Stimulated activated naive B cell treated with anti-CD40 and anti-IgM and Interleukin-4, amounts not matched to agents 10 μg/mL and 1 μg/mL and 100 μg/mL, for 72 hours (primary cell): ENCODE measurements at regions not wholly inside any gene's neighbourhood (a gene's known extent, or its start where the extent isn't known, plus 50 kb on each side); places are given as distances from the start of the nearest gene placed in this dataset.

Source experiments
- ATAC-seq, 2 donors: fragments of 150-1000 bp; cut with Tn5 transposase; replicated peaks; 2 replicates each; pipeline ENCODE4 v1.10.0; 2021; ENCODE audit warnings: moderate library complexity in 1 of 2
- DNase-seq: peaks from one replicate; pipeline ENCODE4 v3.0.0; 2021
- H3K27ac Mint-ChIP-seq: one replicate; pipeline ENCODE4 v1.8.0; 2022; ENCODE audit warnings: mild to moderate bottlenecking, mixed read lengths
- H3K27me3 Mint-ChIP-seq, 2 donors: one replicate each; pipeline ENCODE4 v1.8.0; 2022; ENCODE audit warnings: mixed read lengths in 2 of 2
- H3K36me3 Mint-ChIP-seq, 2 donors: one replicate each; pipeline ENCODE4 v1.8.0; 2022; ENCODE audit warnings: mixed read lengths in 2 of 2, mild to moderate bottlenecking in 1 of 2
- H3K4me1 Mint-ChIP-seq, 2 donors: one replicate each; pipeline ENCODE4 v1.8.0; 2022; ENCODE audit warnings: mixed read lengths in 2 of 2, mild to moderate bottlenecking in 1 of 2
- H3K4me3 Mint-ChIP-seq, 2 donors: one replicate each; pipeline ENCODE4 v1.8.0; 2022; ENCODE audit warnings: mild to moderate bottlenecking in 2 of 2, mixed read lengths in 2 of 2, moderate library complexity in 1 of 2
- H3K9me3 Mint-ChIP-seq, 2 donors: one replicate each; pipeline ENCODE4 v1.8.0; 2022; ENCODE audit warnings: mixed read lengths in 2 of 2, mild to moderate bottlenecking in 1 of 2

GRCh38 chr5:2403296-2403695 lies 348.2 kb downstream of the IRX2 start:
- no peak for ATAC-seq
- H3K4me3 Mint-ChIP-seq = no peak overlapping the region
- DNase-seq = no peak
- peaks cover 3 to 4% of the 10 kb centered on the region in 2 donors for H3K9me3 Mint-ChIP-seq
- no peaks in the 10 kb centered on the region for H3K27me3 Mint-ChIP-seq
- no peak overlapping the region for H3K27ac Mint-ChIP-seq
- no peaks in the 10 kb centered on the region for H3K36me3 Mint-ChIP-seq
- H3K4me1 Mint-ChIP-seq = no peaks in the 10 kb centered on the region

GRCh38 chr5:2399804-2400203 lies 351.7 kb downstream of the IRX2 start:
- Mint-ChIP-seq H3K4me3 (no peak overlapping the region), H3K36me3 (no peaks in the 10 kb centered on the region), H3K9me3 (peaks cover 0 to 3% of the 10 kb centered on the region in 2 donors), H3K4me1 (no peaks in the 10 kb centered on the region), H3K27ac (no peak overlapping the region), H3K27me3 (no peaks in the 10 kb centered on the region)
- DNase-seq = no peak
- no peak for ATAC-seq

DNA sequence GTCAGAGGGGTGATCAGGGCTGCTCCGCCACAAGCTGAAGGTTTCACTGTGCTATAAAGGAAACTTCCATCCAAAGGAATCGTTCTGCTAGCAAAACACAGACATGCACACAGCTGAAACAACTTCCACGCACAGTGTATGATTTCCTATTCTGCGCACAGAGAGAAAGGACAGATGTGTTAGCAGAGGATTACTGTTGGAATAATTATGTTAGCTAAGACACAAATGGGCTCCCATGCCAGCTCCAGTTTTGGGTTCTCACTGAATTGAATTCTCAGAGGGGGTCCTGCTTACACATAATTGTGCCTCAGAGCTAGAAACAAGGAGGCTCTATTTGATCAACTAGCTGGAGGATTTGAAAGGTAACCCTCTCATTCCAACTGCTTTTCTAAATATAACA lies 352.4 kb downstream of the IRX2 start:
- Mint-ChIP-seq H3K9me3 (peaks cover 0 to 3% of the 10 kb centered on the region in 2 donors), H3K36me3 (no peaks in the 10 kb centered on the region), H3K27me3 (no peaks in the 10 kb centered on the region)

DNA sequence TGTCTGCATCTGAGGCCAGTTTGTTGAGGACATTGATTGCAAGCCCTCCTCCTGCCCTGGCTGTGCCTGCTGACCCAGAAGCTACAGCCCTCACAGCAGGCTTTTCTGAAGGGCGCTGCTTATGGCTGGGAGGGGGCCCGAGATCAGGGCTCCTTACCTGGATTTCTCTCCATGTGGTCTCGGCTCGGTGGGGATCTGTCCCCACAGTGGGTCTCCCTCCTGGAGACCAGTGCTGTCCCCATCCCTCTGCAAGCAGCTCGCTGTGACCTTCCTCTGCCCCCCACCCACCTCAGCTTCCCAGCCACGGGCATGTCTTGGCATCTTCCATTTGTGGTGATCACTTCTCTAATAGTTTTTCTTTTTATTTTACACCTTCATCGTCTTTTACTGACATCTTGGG lies 357.9 kb downstream of the IRX2 start:
- H3K4me3 Mint-ChIP-seq = no peak overlapping the region
- no peak for DNase-seq
- peaks cover 0 to 7% of the 10 kb centered on the region in 2 donors for H3K27me3 Mint-ChIP-seq
- no peak for ATAC-seq
- no peaks in the 10 kb centered on the region for H3K36me3 Mint-ChIP-seq
- peaks cover 0 to 2% of the 10 kb centered on the region in 2 donors for H3K9me3 Mint-ChIP-seq
- no peak overlapping the region for H3K27ac Mint-ChIP-seq
- no peaks in the 10 kb centered on the region for H3K4me1 Mint-ChIP-seq

More for the DNA sequence above, 352.4 kb downstream of the IRX2 start:
- DNase-seq (no peak), ATAC-seq (no peak)
- Mint-ChIP-seq H3K4me1 (no peaks in the 10 kb centered on the region), H3K4me3 (no peak overlapping the region), H3K27ac (no peak overlapping the region)

DNA sequence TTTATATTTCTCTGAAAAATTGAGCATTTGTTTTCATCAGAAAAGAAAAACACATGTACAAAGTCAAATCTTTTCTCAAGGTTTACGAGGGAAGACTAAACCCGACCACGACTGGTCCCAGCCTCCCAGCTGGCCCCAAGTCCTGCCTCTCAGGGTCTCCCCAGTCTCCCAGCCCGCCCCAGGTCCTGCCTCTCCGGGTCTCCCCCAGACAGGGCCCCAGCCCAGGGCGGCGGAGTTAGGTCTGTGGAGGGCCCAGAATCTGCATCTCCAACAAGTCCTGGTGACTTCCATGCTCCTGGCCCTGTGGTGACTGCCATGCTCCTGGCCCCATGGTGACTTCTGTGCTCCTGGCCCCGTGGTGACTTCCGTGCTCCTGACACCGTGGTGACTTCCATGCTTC lies 359.9 kb downstream of the IRX2 start:
- Mint-ChIP-seq H3K36me3 (no peaks in the 10 kb centered on the region), H3K9me3 (peaks cover 0 to 2% of the 10 kb centered on the region in 2 donors), H3K4me1 (no peaks in the 10 kb centered on the region), H3K27me3 (peaks cover 0 to 7% of the 10 kb centered on the region in 2 donors), H3K4me3 (no peak overlapping the region), H3K27ac (no peak overlapping the region)
- ATAC-seq (no peak), DNase-seq (no peak)

DNA sequence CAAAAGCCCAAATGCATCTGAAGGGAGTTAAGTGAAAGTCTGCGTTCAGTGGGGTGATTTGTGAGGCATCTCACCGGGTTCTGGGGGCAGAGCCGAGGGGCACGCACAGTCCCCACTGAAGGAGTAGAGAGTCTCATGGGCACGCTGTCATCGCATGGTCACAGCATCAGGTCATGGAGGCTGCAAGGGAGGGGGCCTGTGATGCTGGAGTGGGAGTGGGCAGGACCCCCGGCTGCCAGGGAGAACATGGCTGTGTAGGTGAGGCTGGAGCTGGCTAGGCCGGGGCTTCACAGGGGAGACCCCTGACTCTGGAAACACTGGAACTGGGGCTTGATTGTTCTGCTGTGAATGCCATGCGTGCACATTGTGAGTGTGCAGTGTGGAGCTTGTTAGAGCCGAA lies 360.5 kb downstream of the IRX2 start:
- peaks cover 0 to 7% of the 10 kb centered on the region in 2 donors for H3K27me3 Mint-ChIP-seq
- no peaks in the 10 kb centered on the region for H3K36me3 Mint-ChIP-seq
- H3K4me3 Mint-ChIP-seq = no peak overlapping the region
- peaks cover 0 to 2% of the 10 kb centered on the region in 2 donors for H3K9me3 Mint-ChIP-seq
- no peaks in the 10 kb centered on the region for H3K4me1 Mint-ChIP-seq
- no peak for DNase-seq
- ATAC-seq = no peak
- H3K27ac Mint-ChIP-seq = no peak overlapping the region

GRCh38 chr5:2388571-2388970 lies 362.9 kb downstream of the IRX2 start:
- H3K4me1 Mint-ChIP-seq = no peaks in the 10 kb centered on the region
- ATAC-seq = no peak
- DNase-seq = no peak
- H3K27ac Mint-ChIP-seq = no peak overlapping the region
- no peak overlapping the region for H3K4me3 Mint-ChIP-seq
- H3K27me3 Mint-ChIP-seq = peaks cover 0 to 7% of the 10 kb centered on the region in 2 donors
- no peaks in the 10 kb centered on the region for H3K36me3 Mint-ChIP-seq
- H3K9me3 Mint-ChIP-seq = peaks cover 0 to 2% of the 10 kb centered on the region in 2 donors

GRCh38 chr5:2387634-2388325 lies 363.7 kb downstream of the IRX2 start:
- no peaks in the 10 kb centered on the region for H3K36me3 Mint-ChIP-seq
- no peaks in the 10 kb centered on the region for H3K4me1 Mint-ChIP-seq
- H3K4me3 Mint-ChIP-seq = no peak overlapping the region
- ATAC-seq (no peak), DNase-seq (no peak)
- peaks cover 0 to 2% of the 10 kb centered on the region in 2 donors for H3K9me3 Mint-ChIP-seq
- no peak overlapping the region for H3K27ac Mint-ChIP-seq
- H3K27me3 Mint-ChIP-seq = peaks cover 0 to 7% of the 10 kb centered on the region in 2 donors

DNA sequence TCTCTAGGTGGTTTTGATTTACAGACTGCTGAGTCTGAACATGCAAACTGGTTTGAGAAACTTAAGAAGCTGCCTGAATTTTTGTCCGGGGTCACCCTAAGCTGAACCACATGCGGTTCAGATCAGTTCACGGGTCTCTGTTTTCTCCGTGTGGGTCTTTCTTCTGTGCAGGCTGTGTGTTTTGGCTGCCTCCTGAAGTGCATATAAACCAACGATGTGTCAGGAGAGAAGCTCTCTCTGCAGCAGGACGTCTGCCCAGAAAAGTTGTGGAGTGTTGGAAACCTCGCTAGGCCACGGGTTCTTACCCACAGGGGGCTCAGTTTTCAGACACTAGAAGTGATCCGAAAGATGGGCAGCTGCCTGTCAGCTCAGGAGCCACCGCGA lies 364.2 kb downstream of the IRX2 start:
- Mint-ChIP-seq H3K27ac (no peak overlapping the region), H3K27me3 (peaks cover 0 to 7% of the 10 kb centered on the region in 2 donors), H3K4me3 (no peak overlapping the region), H3K4me1 (no peaks in the 10 kb centered on the region), H3K9me3 (peaks cover 0 to 2% of the 10 kb centered on the region in 2 donors), H3K36me3 (no peaks in the 10 kb centered on the region)
- DNase-seq (no peak), ATAC-seq (no peak)

DNA sequence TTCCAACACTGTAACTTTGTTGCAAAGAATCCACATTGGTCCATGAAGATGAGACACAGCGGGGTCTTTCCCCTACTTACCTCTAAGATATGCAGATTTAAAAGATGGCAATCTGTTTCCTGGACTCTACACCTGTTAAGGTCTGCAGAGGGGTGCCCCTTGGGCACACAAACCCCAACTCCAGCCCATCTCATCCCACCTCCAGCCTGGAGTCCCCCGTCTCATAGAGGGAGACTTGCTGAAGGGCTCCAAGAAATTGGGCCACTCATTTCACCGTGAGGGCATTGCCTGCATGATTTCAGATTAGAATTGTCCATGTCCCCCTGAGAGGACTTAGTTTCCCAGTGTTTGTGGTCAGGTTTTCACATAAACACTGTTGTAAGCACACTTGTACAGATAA lies 365.7 kb downstream of the IRX2 start:
- Mint-ChIP-seq H3K9me3 (peaks cover 0 to 2% of the 10 kb centered on the region in 2 donors), H3K27ac (no peak overlapping the region), H3K4me1 (no peaks in the 10 kb centered on the region), H3K36me3 (no peaks in the 10 kb centered on the region), H3K4me3 (no peak overlapping the region), H3K27me3 (peaks cover 0 to 7% of the 10 kb centered on the region in 2 donors)
- DNase-seq (no peak), ATAC-seq (no peak)

- no peak overlapping the region for H3K27ac Mint-ChIP-seq
- H3K36me3 Mint-ChIP-seq = no peaks in the 10 kb centered on the region
- H3K4me1 Mint-ChIP-seq = no peaks in the 10 kb centered on the region
- ATAC-seq (no peak), DNase-seq (no peak)
- H3K9me3 Mint-ChIP-seq = peaks cover 0 to 2% of the 10 kb centered on the region in 2 donors
- H3K4me3 Mint-ChIP-seq = no peak overlapping the region
- H3K27me3 Mint-ChIP-seq = no peaks in the 10 kb centered on the region
These were observed 367.8 kb downstream of the IRX2 start for GRCh38 chr5:2383698-2384065.

GRCh38 chr5:2382776-2383697 lies 368.4 kb downstream of the IRX2 start:
- Mint-ChIP-seq H3K4me3 (no peak overlapping the region), H3K27me3 (no peaks in the 10 kb centered on the region), H3K4me1 (no peaks in the 10 kb centered on the region), H3K9me3 (peaks cover 0 to 2% of the 10 kb centered on the region in 2 donors), H3K27ac (no peak overlapping the region), H3K36me3 (no peaks in the 10 kb centered on the region)
- ATAC-seq (no peak), DNase-seq (no peak)

DNA sequence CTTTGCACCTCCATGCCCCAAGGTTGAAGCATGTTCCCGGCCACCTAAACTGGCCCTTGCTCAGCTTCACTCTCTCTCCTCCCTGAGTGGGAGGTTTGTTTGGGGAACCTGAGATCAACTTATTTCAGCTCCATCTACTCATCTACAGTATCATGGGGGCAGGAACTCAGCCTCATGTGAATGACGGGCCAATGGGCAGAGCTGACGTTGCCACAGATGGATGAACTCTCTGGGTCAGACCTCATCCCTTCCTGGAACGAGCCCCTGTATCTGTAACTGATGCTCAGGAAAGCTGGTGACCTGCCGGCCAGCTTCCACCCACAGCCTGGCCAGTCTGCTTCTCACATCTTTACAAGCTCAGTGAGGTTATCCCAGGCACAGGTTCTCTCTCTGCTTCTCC lies 369.6 kb downstream of the IRX2 start:
- Mint-ChIP-seq H3K36me3 (no peaks in the 10 kb centered on the region), H3K27ac (no peak overlapping the region), H3K4me1 (no peaks in the 10 kb centered on the region), H3K4me3 (no peak overlapping the region), H3K27me3 (no peaks in the 10 kb centered on the region), H3K9me3 (peaks cover 0 to 2% of the 10 kb centered on the region in 2 donors)
- ATAC-seq (no peak), DNase-seq (no peak)

DNA sequence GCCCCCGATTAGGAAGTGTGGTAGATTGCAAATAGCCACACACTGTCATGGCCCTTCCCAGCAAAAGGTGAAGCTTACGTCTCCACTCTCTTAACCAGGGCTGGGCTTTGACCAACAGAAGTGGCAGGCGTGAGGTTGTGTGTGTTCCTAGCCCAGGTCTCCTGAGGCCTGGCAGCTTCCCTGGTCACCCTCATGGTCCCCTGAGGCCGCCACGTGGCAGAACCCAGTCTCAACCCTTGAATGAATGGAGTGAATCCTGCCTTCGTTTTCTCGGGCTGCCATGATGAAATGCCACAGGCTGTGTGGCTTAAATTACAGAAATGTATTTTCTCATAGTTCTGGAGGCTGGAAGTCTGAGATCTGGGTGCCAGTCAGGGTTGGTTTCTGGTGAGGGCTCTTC lies 370.4 kb downstream of the IRX2 start:
- no peaks in the 10 kb centered on the region for H3K27me3 Mint-ChIP-seq
- H3K27ac Mint-ChIP-seq = no peak overlapping the region
- DNase-seq (no peak), ATAC-seq (no peak)
- no peaks in the 10 kb centered on the region for H3K4me1 Mint-ChIP-seq
- H3K9me3 Mint-ChIP-seq = peaks cover 0 to 2% of the 10 kb centered on the region in 2 donors
- H3K4me3 Mint-ChIP-seq = no peak overlapping the region
- no peaks in the 10 kb centered on the region for H3K36me3 Mint-ChIP-seq

DNA sequence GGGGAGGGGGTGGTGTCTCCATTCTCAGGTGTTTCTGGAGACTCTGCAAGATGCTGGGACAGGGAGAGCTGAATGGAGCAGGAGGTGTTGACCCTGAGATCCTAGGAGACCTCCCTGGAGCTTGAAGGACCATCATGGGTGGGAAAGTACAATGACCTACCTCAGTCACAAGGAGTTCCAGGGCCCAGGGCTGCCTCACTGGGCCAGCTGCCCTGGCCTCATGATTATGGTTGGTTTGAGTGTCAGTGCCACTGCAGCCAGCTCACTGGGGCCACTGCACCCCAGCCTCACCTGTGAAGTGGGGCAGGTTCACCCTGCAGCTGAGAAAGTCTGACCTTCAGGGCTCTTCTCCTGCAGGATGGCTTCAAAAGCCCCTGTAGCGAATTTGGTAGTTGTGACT lies 372.5 kb downstream of the IRX2 start:
- H3K4me3 Mint-ChIP-seq = no peak overlapping the region
- DNase-seq (no peak), ATAC-seq (no peak)
- no peaks in the 10 kb centered on the region for H3K36me3 Mint-ChIP-seq
- no peak overlapping the region for H3K27ac Mint-ChIP-seq
- H3K4me1 Mint-ChIP-seq = no peaks in the 10 kb centered on the region
- H3K9me3 Mint-ChIP-seq = peaks cover 0 to 5% of the 10 kb centered on the region in 2 donors
- no peaks in the 10 kb centered on the region for H3K27me3 Mint-ChIP-seq
